GM23338 (cell line): ENCODE measurements at regions not wholly inside any gene's neighbourhood (a gene's known extent, or its start where the extent isn't known, plus 50 kb on each side); places are given as distances from the start of the nearest gene placed in this dataset.

Experiments used
- ATAC-seq: fragments of 200-7000 bp; cut with Tn5 transposase; 3 replicates; pipeline ENCODE4 v1.9.1; 2020
- DNase-seq: peaks from one replicate; pipeline ENCODE4 v3.0.0-alpha.2; 2015; ENCODE audit warnings: low spot score
- H2AFZ ChIP-seq: fragments of 200-600 bp; sonication (generic); 2 replicates; pipeline ENCODE4 v1.8.0; 2016; ENCODE audit warnings: antibody characterized with exemption, mild to moderate bottlenecking, moderate library complexity
- H3F3A ChIP-seq: fragments of 200-600 bp; sonication (generic); replicated peaks from 2 replicates; pipeline ENCODE4 v1.8.0; 2017; ENCODE audit warnings: antibody characterized with exemption, mixed run types, low read depth
- H3K27ac ChIP-seq: fragments of 200-600 bp; sonication (generic); 2 replicates; pipeline ENCODE4 v1.6.1; 2016; ENCODE audit warnings: low read depth
- H3K27me3 ChIP-seq: fragments of 200-600 bp; sonication (generic); 2 replicates; pipeline ENCODE4 v1.8.0; 2016; ENCODE audit warnings: mild to moderate bottlenecking, mixed run types, moderate library complexity; ENCODE audit not compliant: insufficient read depth
- H3K36me3 ChIP-seq: fragments of 200-600 bp; sonication (generic); 2 replicates; pipeline ENCODE4 v1.8.0; 2016; ENCODE audit warnings: mild to moderate bottlenecking; ENCODE audit not compliant: insufficient read depth
- H3K4me1 ChIP-seq: fragments of 200-600 bp; sonication (generic); 2 replicates; pipeline ENCODE4 v1.8.0; 2016; ENCODE audit warnings: mild to moderate bottlenecking, moderate library complexity; ENCODE audit not compliant: insufficient read depth
- H3K4me2 ChIP-seq: fragments of 200-600 bp; sonication (generic); 2 replicates; pipeline ENCODE4 v1.7.1; 2017; ENCODE audit warnings: mixed run types
- H3K4me3 ChIP-seq: fragments of 200-600 bp; sonication (generic); 2 replicates; pipeline ENCODE4 v1.6.1; 2016; ENCODE audit warnings: mixed run types
- H3K79me2 ChIP-seq: fragments of 200-600 bp; sonication (generic); replicated peaks from 2 replicates; pipeline ENCODE4 v1.8.0; 2017; ENCODE audit warnings: mild to moderate bottlenecking; ENCODE audit not compliant: insufficient read depth
- H3K9me2 ChIP-seq: fragments of 200-600 bp; sonication (generic); 2 replicates; pipeline ENCODE4 v1.8.0; 2017; ENCODE audit not compliant: insufficient read depth
- H4K20me1 ChIP-seq: fragments of 200-600 bp; sonication (generic); replicated peaks from 2 replicates; pipeline ENCODE4 v1.8.0; 2017; ENCODE audit warnings: mild to moderate bottlenecking; ENCODE audit not compliant: insufficient read depth
- H3K27ac Mint-ChIP-seq: 2 replicates; pipeline ENCODE4 v1.8.0; 2020; ENCODE audit warnings: inconsistent platforms, mild to moderate bottlenecking, moderate library complexity, mixed read lengths
- H3K27me3 Mint-ChIP-seq: 3 replicates; pipeline ENCODE4 v1.8.0; 2022; ENCODE audit warnings: low read depth, mild to moderate bottlenecking, moderate library complexity, mixed read lengths, inconsistent platforms; ENCODE audit not compliant: insufficient read depth, poor library complexity
- H3K36me3 Mint-ChIP-seq: 3 replicates; pipeline ENCODE4 v1.8.0; 2021; ENCODE audit warnings: low read depth, mild to moderate bottlenecking, inconsistent platforms, moderate library complexity, mixed read lengths
- H3K4me1 Mint-ChIP-seq: 3 replicates; pipeline ENCODE4 v1.8.0; 2020; ENCODE audit warnings: mild to moderate bottlenecking, inconsistent platforms, mixed read lengths
- H3K4me3 Mint-ChIP-seq: 3 replicates; pipeline ENCODE4 v1.8.0; 2021; ENCODE audit warnings: moderate library complexity, mild to moderate bottlenecking, inconsistent platforms, mixed read lengths
- H3K9me3 Mint-ChIP-seq: 3 replicates; pipeline ENCODE4 v1.8.0; 2020; ENCODE audit warnings: moderate library complexity, mild to moderate bottlenecking, inconsistent platforms, mixed read lengths
- CREB1 ChIP-seq: fragments of 250-450 bp; sonication (Bioruptor Pico); IDR thresholded peaks from 2 replicates; pipeline ENCODE4 v1.5.0; 2020; ENCODE audit warnings: low read depth, mild to moderate bottlenecking, moderate library complexity
- CTCF ChIP-seq, 2 experiments: fragments of 200-600 bp in 1 of 2; sonication (generic) in 1 of 2; conservative IDR thresholded peaks; 2 replicates each; pipeline versions ENCODE4 v1.5.1 to v1.6.1; 2016 to 2017; ENCODE audit warnings: antibody characterized with exemption in 2 of 2, low read depth in 2 of 2, mild to moderate bottlenecking in 2 of 2, moderate library complexity in 1 of 2
- EZH2 ChIP-seq: fragments of 200-600 bp; sonication (generic); IDR thresholded peaks from one replicate; pipeline ENCODE4 v1.8.0; 2017; ENCODE audit warnings: antibody characterized with exemption, mild to moderate bottlenecking, low read depth; ENCODE audit not compliant: unreplicated experiment
- EZH2phosphoT487 ChIP-seq: fragments of 200-600 bp; sonication (generic); IDR thresholded peaks from one replicate; pipeline ENCODE4 v1.8.1; 2018; ENCODE audit warnings: antibody characterized with exemption; ENCODE audit not compliant: unreplicated experiment
- JUNB ChIP-seq: IDR thresholded peaks from one replicate; pipeline ENCODE4 v1.6.1; 2016; ENCODE audit warnings: antibody characterized with exemption; ENCODE audit not compliant: unreplicated experiment
- NANOG ChIP-seq: IDR thresholded peaks from 2 replicates; pipeline ENCODE4 v1.6.1; 2016; ENCODE audit warnings: antibody characterized with exemption, borderline replicate concordance
- POLR2AphosphoS5 ChIP-seq: IDR thresholded peaks from 2 replicates; pipeline ENCODE4 v1.6.1; 2016; ENCODE audit warnings: antibody characterized with exemption, low read depth
- STAT1 ChIP-seq: IDR thresholded peaks from one replicate; pipeline ENCODE4 v1.6.1; 2016; ENCODE audit warnings: antibody characterized with exemption; ENCODE audit not compliant: unreplicated experiment
- ZNF114 ChIP-seq: fragments of 250-450 bp; sonication (Bioruptor Pico); IDR thresholded peaks from 2 replicates; pipeline ENCODE4 v1.5.0; 2020; ENCODE audit warnings: mild to moderate bottlenecking, moderate library complexity
- ZNF331 ChIP-seq: fragments of 250-450 bp; sonication (Bioruptor Pico); IDR thresholded peaks from 2 replicates; pipeline ENCODE4 v1.5.0; 2020; ENCODE audit warnings: low read depth, mild to moderate bottlenecking, moderate library complexity
- TF ChIP-seq, protein P1 (sequence below): IDR thresholded peaks from one replicate; pipeline ENCODE4 v1.6.1; 2018; ENCODE audit warnings: antibody characterized with exemption; ENCODE audit not compliant: unreplicated experiment
- TF ChIP-seq, protein P2 (sequence below): fragments of 250-450 bp; sonication (Bioruptor Pico); IDR thresholded peaks from 2 replicates; pipeline ENCODE4 v1.5.0; 2020; ENCODE audit warnings: mild to moderate bottlenecking, moderate library complexity
- TF ChIP-seq, protein P3 (sequence below): IDR thresholded peaks from 2 replicates; pipeline ENCODE4 v1.6.1; 2016; ENCODE audit warnings: antibody characterized with exemption

- Histone ChIP-seq H3K4me1 (no peaks in the 10 kb centered on the region), H3F3A (no peaks in the 10 kb centered on the region), H3K4me2 (no peak overlapping the region), H3K4me3 (no peak overlapping the region), H3K27me3 (no peaks in the 10 kb centered on the region), H2AFZ (no peak overlapping the region), H3K36me3 (no peaks in the 10 kb centered on the region), H3K27ac (no peak overlapping the region), H4K20me1 (no peaks in the 10 kb centered on the region), H3K9me2 (no peaks in the 10 kb centered on the region), H3K79me2 (no peaks in the 10 kb centered on the region)
- H3K36me3 Mint-ChIP-seq = no peaks in the 10 kb centered on the region
- no peak for ATAC-seq
- no peak overlapping the region for H3K27ac Mint-ChIP-seq
- H3K4me1 Mint-ChIP-seq = peaks cover 6% of the 10 kb centered on the region; the same call in 2 of the 3 replicates
- TF ChIP-seq JUNB = no peak
- TF ChIP-seq, protein P1, sequence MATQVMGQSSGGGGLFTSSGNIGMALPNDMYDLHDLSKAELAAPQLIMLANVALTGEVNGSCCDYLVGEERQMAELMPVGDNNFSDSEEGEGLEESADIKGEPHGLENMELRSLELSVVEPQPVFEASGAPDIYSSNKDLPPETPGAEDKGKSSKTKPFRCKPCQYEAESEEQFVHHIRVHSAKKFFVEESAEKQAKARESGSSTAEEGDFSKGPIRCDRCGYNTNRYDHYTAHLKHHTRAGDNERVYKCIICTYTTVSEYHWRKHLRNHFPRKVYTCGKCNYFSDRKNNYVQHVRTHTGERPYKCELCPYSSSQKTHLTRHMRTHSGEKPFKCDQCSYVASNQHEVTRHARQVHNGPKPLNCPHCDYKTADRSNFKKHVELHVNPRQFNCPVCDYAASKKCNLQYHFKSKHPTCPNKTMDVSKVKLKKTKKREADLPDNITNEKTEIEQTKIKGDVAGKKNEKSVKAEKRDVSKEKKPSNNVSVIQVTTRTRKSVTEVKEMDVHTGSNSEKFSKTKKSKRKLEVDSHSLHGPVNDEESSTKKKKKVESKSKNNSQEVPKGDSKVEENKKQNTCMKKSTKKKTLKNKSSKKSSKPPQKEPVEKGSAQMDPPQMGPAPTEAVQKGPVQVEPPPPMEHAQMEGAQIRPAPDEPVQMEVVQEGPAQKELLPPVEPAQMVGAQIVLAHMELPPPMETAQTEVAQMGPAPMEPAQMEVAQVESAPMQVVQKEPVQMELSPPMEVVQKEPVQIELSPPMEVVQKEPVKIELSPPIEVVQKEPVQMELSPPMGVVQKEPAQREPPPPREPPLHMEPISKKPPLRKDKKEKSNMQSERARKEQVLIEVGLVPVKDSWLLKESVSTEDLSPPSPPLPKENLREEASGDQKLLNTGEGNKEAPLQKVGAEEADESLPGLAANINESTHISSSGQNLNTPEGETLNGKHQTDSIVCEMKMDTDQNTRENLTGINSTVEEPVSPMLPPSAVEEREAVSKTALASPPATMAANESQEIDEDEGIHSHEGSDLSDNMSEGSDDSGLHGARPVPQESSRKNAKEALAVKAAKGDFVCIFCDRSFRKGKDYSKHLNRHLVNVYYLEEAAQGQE = no peak
- TF ChIP-seq POLR2AphosphoS5 = no peak
- no peak for TF ChIP-seq NANOG
- TF ChIP-seq CTCF (conservative IDR thresholded peaks at IDR 0.05; ENCODE audit: low read depth in 2 of 2) = no peak
- TF ChIP-seq, protein P2, sequence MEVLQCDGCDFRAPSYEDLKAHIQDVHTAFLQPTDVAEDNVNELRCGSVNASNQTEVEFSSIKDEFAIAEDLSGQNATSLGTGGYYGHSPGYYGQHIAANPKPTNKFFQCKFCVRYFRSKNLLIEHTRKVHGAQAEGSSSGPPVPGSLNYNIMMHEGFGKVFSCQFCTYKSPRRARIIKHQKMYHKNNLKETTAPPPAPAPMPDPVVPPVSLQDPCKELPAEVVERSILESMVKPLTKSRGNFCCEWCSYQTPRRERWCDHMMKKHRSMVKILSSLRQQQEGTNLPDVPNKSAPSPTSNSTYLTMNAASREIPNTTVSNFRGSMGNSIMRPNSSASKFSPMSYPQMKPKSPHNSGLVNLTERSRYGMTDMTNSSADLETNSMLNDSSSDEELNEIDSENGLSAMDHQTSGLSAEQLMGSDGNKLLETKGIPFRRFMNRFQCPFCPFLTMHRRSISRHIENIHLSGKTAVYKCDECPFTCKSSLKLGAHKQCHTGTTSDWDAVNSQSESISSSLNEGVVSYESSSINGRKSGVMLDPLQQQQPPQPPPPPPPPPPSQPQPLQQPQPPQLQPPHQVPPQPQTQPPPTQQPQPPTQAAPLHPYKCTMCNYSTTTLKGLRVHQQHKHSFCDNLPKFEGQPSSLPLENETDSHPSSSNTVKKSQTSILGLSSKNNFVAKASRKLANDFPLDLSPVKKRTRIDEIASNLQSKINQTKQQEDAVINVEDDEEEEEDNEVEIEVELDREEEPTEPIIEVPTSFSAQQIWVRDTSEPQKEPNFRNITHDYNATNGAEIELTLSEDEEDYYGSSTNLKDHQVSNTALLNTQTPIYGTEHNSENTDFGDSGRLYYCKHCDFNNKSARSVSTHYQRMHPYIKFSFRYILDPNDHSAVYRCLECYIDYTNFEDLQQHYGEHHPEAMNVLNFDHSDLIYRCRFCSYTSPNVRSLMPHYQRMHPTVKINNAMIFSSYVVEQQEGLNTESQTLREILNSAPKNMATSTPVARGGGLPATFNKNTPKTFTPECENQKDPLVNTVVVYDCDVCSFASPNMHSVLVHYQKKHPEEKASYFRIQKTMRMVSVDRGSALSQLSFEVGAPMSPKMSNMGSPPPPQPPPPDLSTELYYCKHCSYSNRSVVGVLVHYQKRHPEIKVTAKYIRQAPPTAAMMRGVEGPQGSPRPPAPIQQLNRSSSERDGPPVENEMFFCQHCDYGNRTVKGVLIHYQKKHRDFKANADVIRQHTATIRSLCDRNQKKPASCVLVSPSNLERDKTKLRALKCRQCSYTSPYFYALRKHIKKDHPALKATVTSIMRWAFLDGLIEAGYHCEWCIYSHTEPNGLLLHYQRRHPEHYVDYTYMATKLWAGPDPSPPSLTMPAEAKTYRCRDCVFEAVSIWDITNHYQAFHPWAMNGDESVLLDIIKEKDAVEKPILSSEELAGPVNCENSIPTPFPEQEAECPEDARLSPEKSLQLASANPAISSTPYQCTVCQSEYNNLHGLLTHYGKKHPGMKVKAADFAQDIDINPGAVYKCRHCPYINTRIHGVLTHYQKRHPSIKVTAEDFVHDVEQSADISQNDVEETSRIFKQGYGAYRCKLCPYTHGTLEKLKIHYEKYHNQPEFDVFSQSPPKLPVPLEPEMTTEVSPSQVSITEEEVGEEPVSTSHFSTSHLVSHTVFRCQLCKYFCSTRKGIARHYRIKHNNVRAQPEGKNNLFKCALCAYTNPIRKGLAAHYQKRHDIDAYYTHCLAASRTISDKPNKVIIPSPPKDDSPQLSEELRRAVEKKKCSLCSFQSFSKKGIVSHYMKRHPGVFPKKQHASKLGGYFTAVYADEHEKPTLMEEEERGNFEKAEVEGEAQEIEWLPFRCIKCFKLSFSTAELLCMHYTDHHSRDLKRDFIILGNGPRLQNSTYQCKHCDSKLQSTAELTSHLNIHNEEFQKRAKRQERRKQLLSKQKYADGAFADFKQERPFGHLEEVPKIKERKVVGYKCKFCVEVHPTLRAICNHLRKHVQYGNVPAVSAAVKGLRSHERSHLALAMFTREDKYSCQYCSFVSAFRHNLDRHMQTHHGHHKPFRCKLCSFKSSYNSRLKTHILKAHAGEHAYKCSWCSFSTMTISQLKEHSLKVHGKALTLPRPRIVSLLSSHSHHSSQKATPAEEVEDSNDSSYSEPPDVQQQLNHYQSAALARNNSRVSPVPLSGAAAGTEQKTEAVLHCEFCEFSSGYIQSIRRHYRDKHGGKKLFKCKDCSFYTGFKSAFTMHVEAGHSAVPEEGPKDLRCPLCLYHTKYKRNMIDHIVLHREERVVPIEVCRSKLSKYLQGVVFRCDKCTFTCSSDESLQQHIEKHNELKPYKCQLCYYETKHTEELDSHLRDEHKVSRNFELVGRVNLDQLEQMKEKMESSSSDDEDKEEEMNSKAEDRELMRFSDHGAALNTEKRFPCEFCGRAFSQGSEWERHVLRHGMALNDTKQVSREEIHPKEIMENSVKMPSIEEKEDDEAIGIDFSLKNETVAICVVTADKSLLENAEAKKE (CRISPR knock-in tag) = no peak
- no peak for TF ChIP-seq EZH2phosphoT487
- TF ChIP-seq EZH2 = no peak
- TF ChIP-seq ZNF331 (CRISPR knock-in tag) = no peak
- no peak for TF ChIP-seq CREB1 (CRISPR knock-in tag)
- no peak for TF ChIP-seq ZNF114 (CRISPR knock-in tag)
- TF ChIP-seq, protein P3, sequence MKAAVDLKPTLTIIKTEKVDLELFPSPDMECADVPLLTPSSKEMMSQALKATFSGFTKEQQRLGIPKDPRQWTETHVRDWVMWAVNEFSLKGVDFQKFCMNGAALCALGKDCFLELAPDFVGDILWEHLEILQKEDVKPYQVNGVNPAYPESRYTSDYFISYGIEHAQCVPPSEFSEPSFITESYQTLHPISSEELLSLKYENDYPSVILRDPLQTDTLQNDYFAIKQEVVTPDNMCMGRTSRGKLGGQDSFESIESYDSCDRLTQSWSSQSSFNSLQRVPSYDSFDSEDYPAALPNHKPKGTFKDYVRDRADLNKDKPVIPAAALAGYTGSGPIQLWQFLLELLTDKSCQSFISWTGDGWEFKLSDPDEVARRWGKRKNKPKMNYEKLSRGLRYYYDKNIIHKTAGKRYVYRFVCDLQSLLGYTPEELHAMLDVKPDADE = no peak
- TF ChIP-seq STAT1 = no peak
- peaks cover 2% of the 10 kb centered on the region for H3K27me3 Mint-ChIP-seq
- no peak overlapping the region for H3K4me3 Mint-ChIP-seq
- peaks cover 8% of the 10 kb centered on the region; the same call in 2 of the 3 replicates for H3K9me3 Mint-ChIP-seq
- DNase-seq = no peak
Measured at GRCh38 chr4:177699365-177700213, 257.4 kb upstream of the AGA start.
